Renal cortex interstitium (tissue), 11 donors: ENCODE measurements at regions not wholly inside any gene's neighbourhood (a gene's known extent, or its start where the extent isn't known, plus 50 kb on each side); places are given as distances from the start of the nearest gene placed in this dataset.

Experiments
- DNase-seq, 11 donors: peaks; one replicate each; pipeline ENCODE4 v3.0.0-alpha.2; 2013; ENCODE audit warnings: low read depth in 9 of 11, low spot score in 4 of 11; ENCODE audit errors: extremely low read depth in 1 of 11

DNA sequence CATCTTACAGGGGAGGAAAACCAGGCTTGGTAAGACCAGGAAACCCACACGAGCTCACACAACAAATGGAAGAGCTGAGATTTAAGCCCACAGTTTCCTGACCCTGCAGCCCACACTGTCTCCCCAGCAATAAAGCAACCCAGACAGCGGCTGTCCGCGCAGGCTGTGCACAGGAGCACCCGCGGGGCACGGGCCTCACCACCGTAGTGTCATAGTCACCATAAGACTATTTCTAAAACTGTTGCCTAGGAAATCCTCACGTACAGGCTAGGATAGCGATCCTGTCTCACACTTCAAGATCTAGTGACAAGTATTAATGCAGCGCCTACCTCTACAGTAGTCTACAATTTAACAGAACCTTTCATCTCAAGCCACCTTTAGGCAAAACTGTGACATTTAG, 54.0 kb upstream of the SYT6 start:
- no peak for DNase-seq

- no peak for DNase-seq
Measured at GRCh38 chr1:114206392-114206791, 52.7 kb upstream of the SYT6 start.

DNA sequence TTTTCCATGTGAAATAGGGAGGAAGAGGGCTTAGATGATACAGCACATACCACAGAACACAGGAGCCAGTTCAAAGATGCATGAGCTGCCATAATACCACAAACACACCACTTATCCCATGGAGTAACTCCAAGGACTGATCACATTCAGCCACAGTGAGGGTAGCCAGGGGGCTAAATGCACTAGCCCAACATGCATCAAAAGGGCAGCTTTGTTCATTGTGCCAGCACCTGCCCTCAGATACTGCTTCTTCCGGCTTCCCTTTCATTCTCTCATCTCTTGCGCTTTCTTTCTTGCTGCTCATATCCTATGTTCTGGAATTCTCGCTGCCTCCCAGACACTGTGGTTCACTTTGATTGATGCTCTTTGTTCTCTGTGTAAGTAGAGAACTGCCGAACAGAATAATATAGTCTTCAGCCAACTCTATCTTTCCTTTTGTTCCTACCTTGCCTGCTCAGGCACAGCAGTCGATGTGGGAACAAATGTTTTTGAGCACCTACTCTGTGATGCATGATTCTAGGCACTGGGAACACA, 50.0 kb upstream of the SYT6 start:
- DNase-seq, result no peak
